GM06990 (cell line): ENCODE measurements at regions not wholly inside any gene's neighbourhood (a gene's known extent, or its start where the extent isn't known, plus 50 kb on each side); places are given as distances from the start of the nearest gene placed in this dataset.

Experiments
- DNase-seq: peaks from one replicate; pipeline ENCODE4 v3.0.0-alpha.2; 2011; ENCODE audit not compliant: insufficient read length; ENCODE audit errors: extremely low read depth
- H3K27me3 ChIP-seq: replicated peaks from 2 replicates; pipeline ENCODE4 v1.6.0; 2011; ENCODE audit warnings: low read length; ENCODE audit not compliant: control insufficient read depth, insufficient read depth
- H3K36me3 ChIP-seq: 2 replicates; pipeline ENCODE4 v1.5.1; 2011; ENCODE audit warnings: low read length; ENCODE audit not compliant: control insufficient read depth, insufficient read depth
- H3K4me3 ChIP-seq: replicated peaks from 2 replicates; pipeline ENCODE4 v1.5.1; 2011; ENCODE audit warnings: low read depth, mild to moderate bottlenecking, control low read depth, low read length
- CTCF ChIP-seq: IDR thresholded peaks from 2 replicates; pipeline ENCODE4 v1.5.1; 2011; ENCODE audit warnings: low read length, control low read depth, mild to moderate bottlenecking, inconsistent platforms; ENCODE audit not compliant: insufficient read depth, poor library complexity, severe bottlenecking

GRCh38 chr12:67522222-67522621 is 126.3 kb upstream of the DYRK2 start:
- TF ChIP-seq CTCF: no peak
- H3K36me3 ChIP-seq: no peaks in the 10 kb centered on the region
- no peak overlapping the region for H3K4me3 ChIP-seq
- no peaks in the 10 kb centered on the region for H3K27me3 ChIP-seq
- no peak for DNase-seq

- no peak for DNase-seq
Measured at GRCh38 chr12:67523538-67523937, 125.0 kb upstream of the DYRK2 start.

GRCh38 chr12:67524861-67525616 is 123.5 kb upstream of the DYRK2 start:
- no peak for TF ChIP-seq CTCF

More at GRCh38 chr12:67523538-67523937, 125.0 kb upstream of the DYRK2 start:
- Histone ChIP-seq H3K36me3 (no peaks in the 10 kb centered on the region), H3K27me3 (no peaks in the 10 kb centered on the region), H3K4me3 (no peak overlapping the region)
- no peak for TF ChIP-seq CTCF

GRCh38 chr12:67525617-67525884 is 123.0 kb upstream of the DYRK2 start:
- Histone ChIP-seq H3K36me3 (no peaks in the 10 kb centered on the region), H3K27me3 (no peaks in the 10 kb centered on the region), H3K4me3 (no peak overlapping the region)
- no peak for DNase-seq
- no peak for TF ChIP-seq CTCF

More at GRCh38 chr12:67524861-67525616, 123.5 kb upstream of the DYRK2 start:
- Histone ChIP-seq H3K36me3 (no peaks in the 10 kb centered on the region), H3K4me3 (no peak overlapping the region), H3K27me3 (no peaks in the 10 kb centered on the region)
- no peak for DNase-seq

- Histone ChIP-seq H3K27me3 (no peaks in the 10 kb centered on the region), H3K4me3 (no peak overlapping the region), H3K36me3 (no peaks in the 10 kb centered on the region)
- no peak for DNase-seq
- TF ChIP-seq CTCF: no peak
Measured at GRCh38 chr12:67526129-67526528, 122.4 kb upstream of the DYRK2 start.

- Histone ChIP-seq H3K36me3 (no peaks in the 10 kb centered on the region), H3K4me3 (no peak overlapping the region), H3K27me3 (no peaks in the 10 kb centered on the region)
- DNase-seq: no peak
- TF ChIP-seq CTCF: no peak
Measured at GRCh38 chr12:67531051-67531450, 117.5 kb upstream of the DYRK2 start.
